D721Med (cell line): ENCODE measurements at regions not wholly inside any gene's neighbourhood (a gene's known extent, or its start where the extent isn't known, plus 50 kb on each side); places are given as distances from the start of the nearest gene placed in this dataset.

ENCODE experiments used
- DNase-seq: peaks from one replicate; pipeline ENCODE4 v3.0.0; 2011; ENCODE audit warnings: low spot score; ENCODE audit not compliant: insufficient read length
- FAIRE-seq: peaks from 2 replicates; lab custom pipeline; 2011; peaks lifted over from hg19 to GRCh38; lab: Jason Lieb, UNC
- CTCF ChIP-seq: IDR thresholded peaks from 2 replicates; pipeline ENCODE4 v1.5.1; 2012; ENCODE audit warnings: mild to moderate bottlenecking, control low read depth; ENCODE audit not compliant: insufficient read depth; ENCODE audit errors: missing control alignments

GRCh38 chr5:26231316-26231715 lies 807.1 kb downstream of the CDH9 start:
- FAIRE-seq: no peak
- TF ChIP-seq CTCF: no peak
- DNase-seq: no peak

- no peak for TF ChIP-seq CTCF
- FAIRE-seq: no peak
Observed at GRCh38 chr5:26229848-26230247, 808.5 kb downstream of the CDH9 start.

GRCh38 chr5:26227245-26227644 lies 811.1 kb downstream of the CDH9 start:
- DNase-seq (no peak), FAIRE-seq (no peak)
- TF ChIP-seq CTCF: no peak

More at GRCh38 chr5:26229848-26230247, 808.5 kb downstream of the CDH9 start:
- no peak for DNase-seq

GRCh38 chr5:26205121-26205520 lies 833.3 kb downstream of the CDH9 start:
- FAIRE-seq: no peak
- DNase-seq: no peak
- no peak for TF ChIP-seq CTCF

GRCh38 chr5:26193626-26194025 lies 844.8 kb downstream of the CDH9 start:
- DNase-seq (no peak), FAIRE-seq (no peak)
- no peak for TF ChIP-seq CTCF

- DNase-seq (no peak), FAIRE-seq (no peak)
Observed at GRCh38 chr5:26192486-26192885, 845.9 kb downstream of the CDH9 start.

More at GRCh38 chr5:26192486-26192885, 845.9 kb downstream of the CDH9 start:
- no peak for TF ChIP-seq CTCF
